Nephron progenitor cell (in vitro differentiated cells): ENCODE measurements at regions not wholly inside any gene's neighbourhood (a gene's known extent, or its start where the extent isn't known, plus 50 kb on each side); places are given as distances from the start of the nearest gene placed in this dataset.

Experiments
- DNase-seq: peaks from one replicate; pipeline ENCODE4 v3.0.0; 2021
- H3K27ac Mint-ChIP-seq: 2 replicates; pipeline ENCODE4 v1.8.0; 2021; ENCODE audit warnings: mild to moderate bottlenecking, moderate library complexity, mixed read lengths
- H3K27me3 Mint-ChIP-seq: 2 replicates; pipeline ENCODE4 v1.8.0; 2021; ENCODE audit warnings: mild to moderate bottlenecking, low read depth, mixed read lengths; ENCODE audit not compliant: poor library complexity
- H3K36me3 Mint-ChIP-seq: 2 replicates; pipeline ENCODE4 v1.8.0; 2021; ENCODE audit warnings: low read depth, mixed read lengths
- H3K4me1 Mint-ChIP-seq: 2 replicates; pipeline ENCODE4 v1.8.0; 2021; ENCODE audit warnings: mixed read lengths
- H3K4me3 Mint-ChIP-seq: 2 replicates; pipeline ENCODE4 v1.8.0; 2021; ENCODE audit warnings: mild to moderate bottlenecking, moderate library complexity, mixed read lengths
- H3K9me3 Mint-ChIP-seq: 2 replicates; pipeline ENCODE4 v1.8.0; 2021; ENCODE audit warnings: mild to moderate bottlenecking, moderate library complexity, mixed read lengths
- CTCF ChIP-seq: fragments of 200-600 bp; sonication (generic); IDR thresholded peaks from 2 replicates; pipeline ENCODE4 v1.5.0; 2021; ENCODE audit warnings: antibody characterized with exemption

- DNase-seq, result no peak
- Mint-ChIP-seq H3K27me3 (peaks cover 18% of the 10 kb centered on the region), H3K36me3 (no peaks in the 10 kb centered on the region), H3K27ac (no peak overlapping the region), H3K9me3 (peaks cover 4% of the 10 kb centered on the region), H3K4me3 (no peak overlapping the region), H3K4me1 (peaks cover 77% of the 10 kb centered on the region)
- no peak for TF ChIP-seq CTCF
These were observed 212.7 kb upstream of the COPS8 start for GRCh38 chr2:236872981-236873380.

- peaks cover 75% of the 10 kb centered on the region for H3K4me1 Mint-ChIP-seq
- no peak overlapping the region for H3K27ac Mint-ChIP-seq
- H3K36me3 Mint-ChIP-seq, result no peaks in the 10 kb centered on the region
- peaks cover 3% of the 10 kb centered on the region for H3K9me3 Mint-ChIP-seq
- TF ChIP-seq CTCF, result no peak
- peaks cover 18% of the 10 kb centered on the region for H3K27me3 Mint-ChIP-seq
- DNase-seq, result no peak
- no peak overlapping the region for H3K4me3 Mint-ChIP-seq
These were observed 212.1 kb upstream of the COPS8 start for GRCh38 chr2:236873636-236874035.

GRCh38 chr2:236874866-236875481 lies 210.7 kb upstream of the COPS8 start:
- Mint-ChIP-seq H3K27ac (no peak overlapping the region), H3K36me3 (no peaks in the 10 kb centered on the region), H3K9me3 (no peaks in the 10 kb centered on the region), H3K4me1 (peaks cover 66% of the 10 kb centered on the region), H3K4me3 (no peak overlapping the region), H3K27me3 (peaks cover 20% of the 10 kb centered on the region)
- TF ChIP-seq CTCF, result no peak
- DNase-seq, result no peak

- Mint-ChIP-seq H3K4me3 (peak overlapping the region; percentile 19), H3K27ac (no peak overlapping the region), H3K4me1 (peaks cover 61% of the 10 kb centered on the region), H3K27me3 (peaks cover 19% of the 10 kb centered on the region), H3K9me3 (peaks cover 5% of the 10 kb centered on the region), H3K36me3 (peaks cover 1% of the 10 kb centered on the region)
- no peak for TF ChIP-seq CTCF
- peak; percentile 20 for DNase-seq
These were observed 209.7 kb upstream of the COPS8 start for GRCh38 chr2:236875906-236876505.

- peaks cover 5% of the 10 kb centered on the region for H3K36me3 Mint-ChIP-seq
- no peak overlapping the region for H3K27ac Mint-ChIP-seq
- DNase-seq, result no peak
- H3K4me3 Mint-ChIP-seq, result no peak overlapping the region
- peaks cover 21% of the 10 kb centered on the region for H3K27me3 Mint-ChIP-seq
- TF ChIP-seq CTCF, result no peak
- peaks cover 57% of the 10 kb centered on the region for H3K4me1 Mint-ChIP-seq
- peaks cover 9% of the 10 kb centered on the region for H3K9me3 Mint-ChIP-seq
These were observed 209.0 kb upstream of the COPS8 start for GRCh38 chr2:236876642-236877041.

- H3K4me1 Mint-ChIP-seq, result peaks cover 44% of the 10 kb centered on the region
- no peak for TF ChIP-seq CTCF
- no peak overlapping the region for H3K4me3 Mint-ChIP-seq
- H3K36me3 Mint-ChIP-seq, result peaks cover 15% of the 10 kb centered on the region
- no peak overlapping the region for H3K27ac Mint-ChIP-seq
- H3K27me3 Mint-ChIP-seq, result peaks cover 16% of the 10 kb centered on the region
- peaks cover 22% of the 10 kb centered on the region for H3K9me3 Mint-ChIP-seq
- no peak for DNase-seq
These were observed 207.7 kb upstream of the COPS8 start for GRCh38 chr2:236877972-236878371.
